ENCODE measurements at regions not wholly inside any gene's neighbourhood (a gene's known extent, or its start where the extent isn't known, plus 50 kb on each side); places are given as distances from the start of the nearest gene placed in this dataset.

GRCh38 chr2:177154809-177155208, 57.8 kb upstream of the HNRNPA3 start:
- no peak overlapping the region for H3K4me3 Mint-ChIP-seq
- H3K27ac Mint-ChIP-seq, result no peak overlapping the region
- no peaks in the 10 kb centered on the region for H3K9me3 Mint-ChIP-seq
- peaks cover 7% of the 10 kb centered on the region for H3K4me1 Mint-ChIP-seq (ENCODE audit: low read depth)
- no peak for DNase-seq
- peaks cover 2% of the 10 kb centered on the region for H3K27me3 Mint-ChIP-seq
- no peaks in the 10 kb centered on the region for H3K36me3 Mint-ChIP-seq (ENCODE audit: low read depth)

GRCh38 chr2:177155631-177156030, 57.0 kb upstream of the HNRNPA3 start:
- no peak for DNase-seq
- Mint-ChIP-seq H3K9me3 (no peaks in the 10 kb centered on the region), H3K27ac (no peak overlapping the region), H3K27me3 (peaks cover 2% of the 10 kb centered on the region), H3K4me1 (ENCODE audit: low read depth) (peaks cover 7% of the 10 kb centered on the region), H3K4me3 (no peak overlapping the region), H3K36me3 (ENCODE audit: low read depth) (no peaks in the 10 kb centered on the region)

- H3K27me3 Mint-ChIP-seq, result peaks cover 3% of the 10 kb centered on the region
- no peaks in the 10 kb centered on the region for H3K36me3 Mint-ChIP-seq (ENCODE audit: low read depth)
- DNase-seq, result no peak
- H3K27ac Mint-ChIP-seq, result no peak overlapping the region
- H3K4me3 Mint-ChIP-seq, result no peak overlapping the region
- no peaks in the 10 kb centered on the region for H3K9me3 Mint-ChIP-seq
- H3K4me1 Mint-ChIP-seq (ENCODE audit: low read depth), result peaks cover 15% of the 10 kb centered on the region
Observed at GRCh38 chr2:177161741-177162460, 50.7 kb upstream of the HNRNPA3 start.
